HL-60 (cell line): ENCODE measurements at regions not wholly inside any gene's neighbourhood (a gene's known extent, or its start where the extent isn't known, plus 50 kb on each side); places are given as distances from the start of the nearest gene placed in this dataset.

Experiments used
- DNase-seq, 2 experiments: peaks; one replicate each; pipeline ENCODE4 v3.0.0-alpha.2; 2010 to 2020; ENCODE audit warnings: low read depth in 1 of 2, low spot score in 1 of 2
- H3K27ac ChIP-seq: fragments of 250-450 bp; sonication (Bioruptor Pico); replicated peaks from 2 replicates; pipeline ENCODE4 v1.5.1; 2020; ENCODE audit warnings: mild to moderate bottlenecking, moderate library complexity
- H3K27me3 ChIP-seq: fragments of 250-450 bp; sonication (Bioruptor Pico); 2 replicates; pipeline ENCODE4 v1.5.1; 2021; ENCODE audit warnings: mild to moderate bottlenecking, moderate library complexity; ENCODE audit not compliant: insufficient read depth, poor library complexity, severe bottlenecking
- H3K4me3 ChIP-seq: replicated peaks from 2 replicates; pipeline ENCODE4 v1.5.1; 2011; ENCODE audit warnings: mild to moderate bottlenecking, control low read depth, low read length; ENCODE audit not compliant: insufficient read depth
- GABPA ChIP-seq: IDR thresholded peaks from 2 replicates; pipeline ENCODE4 v1.6.1; 2012; ENCODE audit warnings: low read depth
- POLR2AphosphoS5 ChIP-seq: IDR thresholded peaks from 2 replicates; pipeline ENCODE4 v1.6.1; 2012; ENCODE audit warnings: low read depth
- SPI1 ChIP-seq: IDR thresholded peaks from 2 replicates; pipeline ENCODE4 v1.6.1; 2012; ENCODE audit warnings: low read depth, mild to moderate bottlenecking, borderline replicate concordance
- TF ChIP-seq, protein P1 (sequence below): IDR thresholded peaks from 2 replicates; pipeline ENCODE4 v1.6.1; 2012; ENCODE audit warnings: low read depth; ENCODE audit not compliant: insufficient replicate concordance
- TF ChIP-seq, protein P2 (sequence below): IDR thresholded peaks from one replicate; pipeline ENCODE4 v1.5.1; 2011; ENCODE audit warnings: low read length, control low read depth, inconsistent platforms; ENCODE audit not compliant: insufficient read depth

DNA sequence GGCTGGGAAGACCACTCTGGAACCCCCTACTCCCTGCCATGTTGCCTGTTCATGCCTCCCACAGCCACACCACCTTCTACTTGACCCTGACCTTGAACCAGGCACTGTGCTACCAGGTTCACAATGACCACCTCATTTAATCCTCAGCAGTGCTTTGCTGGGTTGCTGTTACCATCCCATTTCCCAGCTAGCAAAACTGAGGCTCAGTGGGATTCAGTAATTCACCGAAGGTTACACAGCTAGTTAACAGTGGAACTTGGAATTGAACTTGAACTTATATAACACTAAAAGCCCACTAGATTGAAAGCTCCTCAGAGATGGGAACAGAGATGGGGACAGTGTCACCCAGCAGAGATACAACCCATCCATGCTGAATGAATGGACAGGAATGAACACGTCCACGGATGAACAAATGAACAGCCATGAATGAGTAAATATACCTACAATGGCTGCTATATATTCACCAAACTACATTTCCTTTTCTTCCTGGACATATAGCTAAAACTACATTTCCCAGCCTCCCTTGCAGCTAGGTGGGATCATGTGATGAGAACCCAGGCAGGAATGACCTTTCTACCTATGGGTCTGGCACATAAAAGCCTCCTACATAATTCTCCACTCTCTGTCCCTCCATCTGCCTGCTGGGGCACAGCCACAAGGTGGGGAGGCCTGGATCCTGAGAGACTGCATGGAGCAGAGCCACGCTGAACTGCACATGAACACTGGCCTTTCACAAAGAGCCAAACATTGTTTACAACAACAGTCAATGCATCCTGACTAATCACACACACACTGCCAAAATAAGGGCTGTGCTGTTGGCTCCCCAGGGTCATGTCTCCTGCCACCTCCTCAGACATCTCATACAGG, 94.8 kb downstream of the RMI2 start:
- Histone ChIP-seq H3K4me3 (no peak overlapping the region), H3K27ac (no peak overlapping the region), H3K27me3 (no peaks in the 10 kb centered on the region)
- TF ChIP-seq, protein P1, sequence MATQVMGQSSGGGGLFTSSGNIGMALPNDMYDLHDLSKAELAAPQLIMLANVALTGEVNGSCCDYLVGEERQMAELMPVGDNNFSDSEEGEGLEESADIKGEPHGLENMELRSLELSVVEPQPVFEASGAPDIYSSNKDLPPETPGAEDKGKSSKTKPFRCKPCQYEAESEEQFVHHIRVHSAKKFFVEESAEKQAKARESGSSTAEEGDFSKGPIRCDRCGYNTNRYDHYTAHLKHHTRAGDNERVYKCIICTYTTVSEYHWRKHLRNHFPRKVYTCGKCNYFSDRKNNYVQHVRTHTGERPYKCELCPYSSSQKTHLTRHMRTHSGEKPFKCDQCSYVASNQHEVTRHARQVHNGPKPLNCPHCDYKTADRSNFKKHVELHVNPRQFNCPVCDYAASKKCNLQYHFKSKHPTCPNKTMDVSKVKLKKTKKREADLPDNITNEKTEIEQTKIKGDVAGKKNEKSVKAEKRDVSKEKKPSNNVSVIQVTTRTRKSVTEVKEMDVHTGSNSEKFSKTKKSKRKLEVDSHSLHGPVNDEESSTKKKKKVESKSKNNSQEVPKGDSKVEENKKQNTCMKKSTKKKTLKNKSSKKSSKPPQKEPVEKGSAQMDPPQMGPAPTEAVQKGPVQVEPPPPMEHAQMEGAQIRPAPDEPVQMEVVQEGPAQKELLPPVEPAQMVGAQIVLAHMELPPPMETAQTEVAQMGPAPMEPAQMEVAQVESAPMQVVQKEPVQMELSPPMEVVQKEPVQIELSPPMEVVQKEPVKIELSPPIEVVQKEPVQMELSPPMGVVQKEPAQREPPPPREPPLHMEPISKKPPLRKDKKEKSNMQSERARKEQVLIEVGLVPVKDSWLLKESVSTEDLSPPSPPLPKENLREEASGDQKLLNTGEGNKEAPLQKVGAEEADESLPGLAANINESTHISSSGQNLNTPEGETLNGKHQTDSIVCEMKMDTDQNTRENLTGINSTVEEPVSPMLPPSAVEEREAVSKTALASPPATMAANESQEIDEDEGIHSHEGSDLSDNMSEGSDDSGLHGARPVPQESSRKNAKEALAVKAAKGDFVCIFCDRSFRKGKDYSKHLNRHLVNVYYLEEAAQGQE: no peak
- no peak for TF ChIP-seq SPI1
- TF ChIP-seq, protein P2, sequence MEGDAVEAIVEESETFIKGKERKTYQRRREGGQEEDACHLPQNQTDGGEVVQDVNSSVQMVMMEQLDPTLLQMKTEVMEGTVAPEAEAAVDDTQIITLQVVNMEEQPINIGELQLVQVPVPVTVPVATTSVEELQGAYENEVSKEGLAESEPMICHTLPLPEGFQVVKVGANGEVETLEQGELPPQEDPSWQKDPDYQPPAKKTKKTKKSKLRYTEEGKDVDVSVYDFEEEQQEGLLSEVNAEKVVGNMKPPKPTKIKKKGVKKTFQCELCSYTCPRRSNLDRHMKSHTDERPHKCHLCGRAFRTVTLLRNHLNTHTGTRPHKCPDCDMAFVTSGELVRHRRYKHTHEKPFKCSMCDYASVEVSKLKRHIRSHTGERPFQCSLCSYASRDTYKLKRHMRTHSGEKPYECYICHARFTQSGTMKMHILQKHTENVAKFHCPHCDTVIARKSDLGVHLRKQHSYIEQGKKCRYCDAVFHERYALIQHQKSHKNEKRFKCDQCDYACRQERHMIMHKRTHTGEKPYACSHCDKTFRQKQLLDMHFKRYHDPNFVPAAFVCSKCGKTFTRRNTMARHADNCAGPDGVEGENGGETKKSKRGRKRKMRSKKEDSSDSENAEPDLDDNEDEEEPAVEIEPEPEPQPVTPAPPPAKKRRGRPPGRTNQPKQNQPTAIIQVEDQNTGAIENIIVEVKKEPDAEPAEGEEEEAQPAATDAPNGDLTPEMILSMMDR: no peak
- TF ChIP-seq POLR2AphosphoS5: no peak
- no peak for TF ChIP-seq GABPA
- no peak for DNase-seq

DNA sequence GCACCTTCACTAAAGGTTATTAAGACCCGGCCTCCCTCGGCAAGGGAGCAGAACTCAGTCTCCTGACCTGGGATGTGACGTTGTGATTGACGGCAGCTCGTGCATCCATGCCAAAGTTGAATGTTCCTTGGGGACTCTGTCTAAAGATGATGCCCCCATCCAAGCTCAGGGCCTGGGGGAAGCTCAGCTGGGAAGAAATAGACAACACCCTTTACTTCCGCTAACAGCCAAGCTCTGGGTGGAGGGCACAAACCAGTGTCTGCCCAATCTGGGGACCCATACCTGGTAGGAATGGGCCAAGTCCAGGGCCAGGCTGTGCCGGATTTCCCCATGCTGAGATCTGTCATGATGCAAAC, 95.4 kb downstream of the RMI2 start:
- H3K27me3 ChIP-seq: no peaks in the 10 kb centered on the region

GRCh38 chr16:11445486-11445885, 100.2 kb downstream of the RMI2 start:
- TF ChIP-seq, protein P1: no peak
- no peak for TF ChIP-seq SPI1
- TF ChIP-seq, protein P2: no peak
- no peak for TF ChIP-seq POLR2AphosphoS5
- TF ChIP-seq GABPA: no peak

More for the DNA sequence above, 95.4 kb downstream of the RMI2 start:
- H3K27ac ChIP-seq: no peak overlapping the region
- DNase-seq: no peak
- TF ChIP-seq SPI1: no peak
- TF ChIP-seq, protein P2: no peak
- TF ChIP-seq GABPA: no peak
- TF ChIP-seq, protein P1: no peak
- no peak for TF ChIP-seq POLR2AphosphoS5
- no peak overlapping the region for H3K4me3 ChIP-seq

More at GRCh38 chr16:11445486-11445885, 100.2 kb downstream of the RMI2 start:
- Histone ChIP-seq H3K27ac (no peak overlapping the region), H3K27me3 (no peaks in the 10 kb centered on the region), H3K4me3 (no peak overlapping the region)
- DNase-seq: no peak
